AG09309 (cell line): ENCODE measurements at regions not wholly inside any gene's neighbourhood (a gene's known extent, or its start where the extent isn't known, plus 50 kb on each side); places are given as distances from the start of the nearest gene placed in this dataset.
"Not testable (repeated sequence)": the region's sequence is repeated elsewhere in the genome, so short reads cannot be mapped to it uniquely, and the experiment has no call there.

Experiments
- DNase-seq: peaks from one replicate; pipeline ENCODE4 v3.0.0-alpha.2; 2010; ENCODE audit warnings: low read depth
- H3K4me3 ChIP-seq: 2 replicates; pipeline ENCODE4 v1.5.1; 2011; ENCODE audit warnings: mild to moderate bottlenecking, low read depth, low read length, moderate library complexity; ENCODE audit not compliant: control insufficient read depth
- CTCF ChIP-seq: IDR thresholded peaks from 2 replicates; pipeline ENCODE4 v1.5.1; 2011; ENCODE audit warnings: mild to moderate bottlenecking, low read depth, low read length, inconsistent platforms; ENCODE audit not compliant: insufficient read depth, control insufficient read depth; ENCODE audit errors: missing control alignments

GRCh38 chr1:78325293-78325692 lies 165.5 kb upstream of the PTGFR start:
- no peak for TF ChIP-seq CTCF
- H3K4me3 ChIP-seq, result no peak overlapping the region
- no peak for DNase-seq

- TF ChIP-seq CTCF, result no peak
- H3K4me3 ChIP-seq, result no peak overlapping the region
- DNase-seq, result no peak
Measured at GRCh38 chr1:78329475-78329874, 161.3 kb upstream of the PTGFR start.

- DNase-seq, result no peak
- TF ChIP-seq CTCF, result no peak
- H3K4me3 ChIP-seq, result no peak overlapping the region
Measured at GRCh38 chr1:78331799-78332198, 159.0 kb upstream of the PTGFR start.

GRCh38 chr1:78333502-78333901 lies 157.3 kb upstream of the PTGFR start:
- TF ChIP-seq CTCF, result peak; percentile 61
- H3K4me3 ChIP-seq, result no peak overlapping the region
- DNase-seq, result no peak

GRCh38 chr1:78334114-78334513 lies 156.7 kb upstream of the PTGFR start:
- H3K4me3 ChIP-seq, result no peak overlapping the region
- TF ChIP-seq CTCF, result no peak
- no peak for DNase-seq

- no peak for TF ChIP-seq CTCF
- DNase-seq, result no peak
- no peak overlapping the region for H3K4me3 ChIP-seq
Measured at GRCh38 chr1:78334952-78335351, 155.8 kb upstream of the PTGFR start.

- DNase-seq, H3K4me3 ChIP-seq: not testable (repeated sequence)
Measured at GRCh38 chr1:78336751-78337150, 154.0 kb upstream of the PTGFR start.
